ENCODE measurements at regions not wholly inside any gene's neighbourhood (a gene's known extent, or its start where the extent isn't known, plus 50 kb on each side); places are given as distances from the start of the nearest gene placed in this dataset.
"Not testable (repeated sequence)": the region's sequence is repeated elsewhere in the genome, so short reads cannot be mapped to it uniquely, and the experiment has no call there.

DNA sequence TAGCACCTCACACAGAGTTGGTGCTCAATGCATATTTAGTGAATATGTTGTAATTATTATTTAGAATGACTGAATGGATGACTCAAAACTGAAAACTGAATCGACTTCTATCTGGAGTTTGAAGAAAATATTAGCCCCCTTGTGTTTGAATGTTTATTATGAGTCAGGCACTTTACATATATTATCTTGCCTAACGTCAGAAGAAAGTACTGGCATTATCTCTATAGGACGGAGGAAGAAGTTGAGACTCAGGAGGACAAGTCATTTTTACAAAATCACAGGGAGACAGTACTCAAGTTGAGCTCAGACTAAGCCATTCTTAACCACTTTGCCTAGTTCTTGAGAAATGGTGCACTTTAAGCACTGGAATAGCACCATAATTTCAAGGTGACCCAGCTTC, 684.0 kb downstream of the UTRN start:
- Histone ChIP-seq H3K9ac (ENCODE audit: low read depth in 1 of 2, low read length in 2 of 2) (no peak overlapping the region), H3K27me3 (ENCODE audit: control insufficient read depth in 2 of 2, insufficient read depth in 2 of 2, low read length in 2 of 2) (no peaks in the 10 kb centered on the region), H3K4me1 (ENCODE audit: control insufficient read depth in 2 of 2, insufficient read depth in 2 of 2, low read length in 2 of 2) (no peaks in the 10 kb centered on the region), H3K36me3 (ENCODE audit: control insufficient read depth in 2 of 2, insufficient read depth in 2 of 2, low read length in 2 of 2) (no peaks in the 10 kb centered on the region), H3K4me3 (ENCODE audit: low read length in 2 of 2) (no peak overlapping the region), H3K9me3 (ENCODE audit: control insufficient read depth in 2 of 2, low read length in 2 of 2) (no peaks in the 10 kb centered on the region), H3K27ac (ENCODE audit: low read depth in 2 of 2, low read length in 2 of 2) (no peak overlapping the region)

DNA sequence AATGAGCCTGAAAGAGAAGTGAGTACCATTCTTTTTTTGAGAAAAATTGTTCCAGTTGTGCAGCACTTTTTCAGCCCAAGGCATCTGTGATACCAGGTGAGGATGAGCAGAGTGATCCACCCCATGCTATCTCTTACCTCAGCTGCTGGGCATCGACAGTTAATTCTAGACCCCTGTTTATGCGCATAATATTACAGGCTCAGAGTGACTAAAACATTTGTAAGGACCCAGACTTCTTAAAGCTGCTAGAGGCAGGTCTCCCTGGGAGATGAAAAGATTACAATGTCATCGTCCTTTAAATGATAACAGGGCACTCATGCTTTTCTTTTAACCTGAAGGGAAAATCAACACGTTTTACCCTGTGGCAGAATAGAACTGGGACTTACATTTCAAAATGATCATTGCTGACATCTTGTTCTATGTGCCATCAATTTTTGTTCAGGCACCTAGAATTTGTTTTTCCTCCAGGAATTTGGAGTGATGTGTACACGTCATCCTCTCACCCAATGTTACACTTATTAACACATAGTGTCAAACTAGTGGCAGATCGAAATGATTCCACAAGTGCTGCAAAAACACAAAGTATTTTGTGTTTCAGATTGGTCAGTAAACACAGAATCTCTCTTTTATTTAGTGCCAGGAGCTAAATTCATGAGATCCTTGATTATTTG, 684.6 kb downstream of the UTRN start:
- Histone ChIP-seq H3K9ac (ENCODE audit: low read depth in 1 of 2, low read length in 2 of 2) (no peak overlapping the region), H3K27me3 (ENCODE audit: control insufficient read depth in 2 of 2, insufficient read depth in 2 of 2, low read length in 2 of 2) (no peaks in the 10 kb centered on the region), H3K9me3 (ENCODE audit: control insufficient read depth in 2 of 2, low read length in 2 of 2) (no peaks in the 10 kb centered on the region), H3K4me1 (ENCODE audit: control insufficient read depth in 2 of 2, insufficient read depth in 2 of 2, low read length in 2 of 2) (no peaks in the 10 kb centered on the region), H3K4me3 (ENCODE audit: low read length in 2 of 2) (no peak overlapping the region), H3K36me3 (ENCODE audit: control insufficient read depth in 2 of 2, insufficient read depth in 2 of 2, low read length in 2 of 2) (no peaks in the 10 kb centered on the region), H3K27ac (ENCODE audit: low read depth in 2 of 2, low read length in 2 of 2) (no peak overlapping the region)

GRCh38 chr6:144977250-144977864, 692.2 kb downstream of the UTRN start:
- not testable (repeated sequence) for H3K27me3 ChIP-seq (ENCODE audit: control insufficient read depth in 2 of 2, insufficient read depth in 2 of 2, low read length in 2 of 2); H3K9ac ChIP-seq (ENCODE audit: low read depth in 1 of 2, low read length in 2 of 2); H3K4me1 ChIP-seq (ENCODE audit: control insufficient read depth in 2 of 2, insufficient read depth in 2 of 2, low read length in 2 of 2); H3K36me3 ChIP-seq (ENCODE audit: control insufficient read depth in 2 of 2, insufficient read depth in 2 of 2, low read length in 2 of 2); H3K9me3 ChIP-seq (ENCODE audit: control insufficient read depth in 2 of 2, low read length in 2 of 2)
- Histone ChIP-seq H3K27ac (ENCODE audit: low read depth in 2 of 2, low read length in 2 of 2) (peak overlapping the region; percentile 24 to 57), H3K4me3 (ENCODE audit: low read length in 2 of 2) (peak overlapping the region; percentile 43 to 55)

DNA sequence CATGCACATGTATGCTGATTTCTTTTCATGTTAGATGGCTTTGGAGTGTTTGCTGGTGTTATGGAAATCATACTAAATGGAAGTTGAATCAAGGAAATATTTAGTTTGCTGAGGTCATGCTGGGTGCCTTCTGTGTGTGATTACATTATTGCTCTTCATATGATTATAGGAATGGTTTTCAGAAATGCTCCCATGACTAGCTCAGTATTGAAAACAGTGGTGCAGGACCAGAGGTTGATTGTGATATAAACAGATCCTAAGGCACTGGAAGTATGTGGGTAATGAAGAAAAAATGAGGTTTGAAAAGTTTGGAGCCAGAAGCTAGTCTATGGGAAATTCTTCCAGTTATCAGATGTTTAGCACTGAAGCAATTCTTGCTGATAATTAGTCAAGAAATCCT, 693.1 kb downstream of the UTRN start:
- Histone ChIP-seq H3K9ac (ENCODE audit: low read depth in 1 of 2, low read length in 2 of 2) (no peak overlapping the region), H3K4me3 (ENCODE audit: low read length in 2 of 2) (no peak overlapping the region), H3K9me3 (ENCODE audit: control insufficient read depth in 2 of 2, low read length in 2 of 2) (no peaks in the 10 kb centered on the region), H3K27ac (ENCODE audit: low read depth in 2 of 2, low read length in 2 of 2) (no peak overlapping the region), H3K27me3 (ENCODE audit: control insufficient read depth in 2 of 2, insufficient read depth in 2 of 2, low read length in 2 of 2) (no peaks in the 10 kb centered on the region), H3K36me3 (ENCODE audit: control insufficient read depth in 2 of 2, insufficient read depth in 2 of 2, low read length in 2 of 2) (no peaks in the 10 kb centered on the region), H3K4me1 (ENCODE audit: control insufficient read depth in 2 of 2, insufficient read depth in 2 of 2, low read length in 2 of 2) (peaks cover 3% of the 10 kb centered on the region in 2 donors)

DNA sequence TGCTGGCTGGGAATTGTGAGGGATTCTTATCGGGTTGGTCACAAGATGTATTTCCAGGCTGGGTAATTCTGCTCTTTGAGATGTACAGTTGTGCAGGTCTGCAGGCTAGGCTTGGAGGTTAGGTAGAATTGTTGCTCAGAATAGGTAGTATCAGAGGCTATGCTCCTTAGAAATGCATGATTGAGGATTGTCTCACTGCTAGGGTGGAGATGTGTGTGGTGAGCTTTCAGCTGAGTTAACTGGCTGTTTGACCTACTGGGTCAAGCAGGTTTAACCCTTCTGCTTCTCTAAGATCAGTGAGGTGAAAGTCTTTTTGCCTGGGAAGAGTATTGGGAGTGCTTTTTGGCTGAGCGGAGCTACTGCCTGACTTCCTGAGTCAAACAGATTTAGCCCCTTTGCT, 701.1 kb downstream of the UTRN start:
- H3K27ac ChIP-seq (ENCODE audit: low read depth in 2 of 2, low read length in 2 of 2), result no peak overlapping the region

GRCh38 chr6:144989319-144990107, 704.4 kb downstream of the UTRN start:
- Histone ChIP-seq H3K4me1 (ENCODE audit: control insufficient read depth in 2 of 2, insufficient read depth in 2 of 2, low read length in 2 of 2) (peaks cover 0 to 4% of the 10 kb centered on the region in 2 donors), H3K27me3 (ENCODE audit: control insufficient read depth in 2 of 2, insufficient read depth in 2 of 2, low read length in 2 of 2) (no peaks in the 10 kb centered on the region), H3K27ac (ENCODE audit: low read depth in 2 of 2, low read length in 2 of 2) (no peak overlapping the region), H3K9ac (ENCODE audit: low read depth in 1 of 2, low read length in 2 of 2) (no peak overlapping the region), H3K9me3 (ENCODE audit: control insufficient read depth in 2 of 2, low read length in 2 of 2) (no peaks in the 10 kb centered on the region), H3K4me3 (ENCODE audit: low read length in 2 of 2) (no peak overlapping the region), H3K36me3 (ENCODE audit: control insufficient read depth in 2 of 2, insufficient read depth in 2 of 2, low read length in 2 of 2) (no peaks in the 10 kb centered on the region)

More for the DNA sequence above, 701.1 kb downstream of the UTRN start:
- H3K36me3 ChIP-seq (ENCODE audit: control insufficient read depth in 2 of 2, insufficient read depth in 2 of 2, low read length in 2 of 2), result no peaks in the 10 kb centered on the region
- no peak overlapping the region for H3K9ac ChIP-seq (ENCODE audit: low read depth in 1 of 2, low read length in 2 of 2)
- H3K4me1 ChIP-seq (ENCODE audit: control insufficient read depth in 2 of 2, insufficient read depth in 2 of 2, low read length in 2 of 2), result peaks cover 0 to 4% of the 10 kb centered on the region in 2 donors
- H3K4me3 ChIP-seq (ENCODE audit: low read length in 2 of 2), result no peak overlapping the region
- no peaks in the 10 kb centered on the region for H3K27me3 ChIP-seq (ENCODE audit: control insufficient read depth in 2 of 2, insufficient read depth in 2 of 2, low read length in 2 of 2)
- no peaks in the 10 kb centered on the region for H3K9me3 ChIP-seq (ENCODE audit: control insufficient read depth in 2 of 2, low read length in 2 of 2)

DNA sequence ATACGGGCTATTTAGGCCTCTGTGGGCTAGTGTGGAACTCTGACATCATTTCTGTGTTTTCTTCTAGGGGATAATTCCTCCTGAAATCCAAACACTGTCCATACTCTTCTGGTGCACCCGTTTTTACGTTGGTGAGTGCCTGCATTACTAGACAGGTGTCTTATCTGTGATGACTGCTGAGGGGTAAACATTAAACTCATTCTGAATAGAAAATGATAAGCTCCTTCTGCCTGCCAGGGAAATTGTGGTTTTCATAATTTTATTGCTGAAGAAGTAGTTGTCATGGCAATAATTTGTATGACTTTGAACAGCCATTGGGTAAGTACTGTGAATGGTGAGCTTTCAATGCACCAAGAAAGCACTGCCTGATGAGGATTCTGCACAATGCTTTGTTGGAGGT, 705.6 kb downstream of the UTRN start:
- H3K9ac ChIP-seq (ENCODE audit: low read depth in 1 of 2, low read length in 2 of 2), result no peak overlapping the region
- peaks cover 0 to 4% of the 10 kb centered on the region in 2 donors for H3K4me1 ChIP-seq (ENCODE audit: control insufficient read depth in 2 of 2, insufficient read depth in 2 of 2, low read length in 2 of 2)
- no peaks in the 10 kb centered on the region for H3K27me3 ChIP-seq (ENCODE audit: control insufficient read depth in 2 of 2, insufficient read depth in 2 of 2, low read length in 2 of 2)
- H3K9me3 ChIP-seq (ENCODE audit: control insufficient read depth in 2 of 2, low read length in 2 of 2), result no peaks in the 10 kb centered on the region
- H3K4me3 ChIP-seq (ENCODE audit: low read length in 2 of 2), result no peak overlapping the region
- no peak overlapping the region for H3K27ac ChIP-seq (ENCODE audit: low read depth in 2 of 2, low read length in 2 of 2)
- no peaks in the 10 kb centered on the region for H3K36me3 ChIP-seq (ENCODE audit: control insufficient read depth in 2 of 2, insufficient read depth in 2 of 2, low read length in 2 of 2)

GRCh38 chr6:144993870-144994269, 708.7 kb downstream of the UTRN start:
- Histone ChIP-seq H3K4me3 (ENCODE audit: low read length in 2 of 2) (no peak overlapping the region), H3K27me3 (ENCODE audit: control insufficient read depth in 2 of 2, insufficient read depth in 2 of 2, low read length in 2 of 2) (no peaks in the 10 kb centered on the region), H3K27ac (ENCODE audit: low read depth in 2 of 2, low read length in 2 of 2) (no peak overlapping the region), H3K9ac (ENCODE audit: low read depth in 1 of 2, low read length in 2 of 2) (no peak overlapping the region), H3K4me1 (ENCODE audit: control insufficient read depth in 2 of 2, insufficient read depth in 2 of 2, low read length in 2 of 2) (peaks cover 0 to 4% of the 10 kb centered on the region in 2 donors), H3K36me3 (ENCODE audit: control insufficient read depth in 2 of 2, insufficient read depth in 2 of 2, low read length in 2 of 2) (no peaks in the 10 kb centered on the region), H3K9me3 (ENCODE audit: control insufficient read depth in 2 of 2, low read length in 2 of 2) (no peaks in the 10 kb centered on the region)

- Histone ChIP-seq H3K36me3 (ENCODE audit: control insufficient read depth in 2 of 2, insufficient read depth in 2 of 2, low read length in 2 of 2) (no peaks in the 10 kb centered on the region), H3K4me1 (ENCODE audit: control insufficient read depth in 2 of 2, insufficient read depth in 2 of 2, low read length in 2 of 2) (no peaks in the 10 kb centered on the region), H3K27me3 (ENCODE audit: control insufficient read depth in 2 of 2, insufficient read depth in 2 of 2, low read length in 2 of 2) (no peaks in the 10 kb centered on the region), H3K9me3 (ENCODE audit: control insufficient read depth in 2 of 2, low read length in 2 of 2) (no peaks in the 10 kb centered on the region), H3K27ac (ENCODE audit: low read depth in 2 of 2, low read length in 2 of 2) (no peak overlapping the region), H3K4me3 (ENCODE audit: low read length in 2 of 2) (no peak overlapping the region), H3K9ac (ENCODE audit: low read depth in 1 of 2, low read length in 2 of 2) (no peak overlapping the region)
These were observed 712.9 kb downstream of the UTRN start for GRCh38 chr6:144997996-144998395.

DNA sequence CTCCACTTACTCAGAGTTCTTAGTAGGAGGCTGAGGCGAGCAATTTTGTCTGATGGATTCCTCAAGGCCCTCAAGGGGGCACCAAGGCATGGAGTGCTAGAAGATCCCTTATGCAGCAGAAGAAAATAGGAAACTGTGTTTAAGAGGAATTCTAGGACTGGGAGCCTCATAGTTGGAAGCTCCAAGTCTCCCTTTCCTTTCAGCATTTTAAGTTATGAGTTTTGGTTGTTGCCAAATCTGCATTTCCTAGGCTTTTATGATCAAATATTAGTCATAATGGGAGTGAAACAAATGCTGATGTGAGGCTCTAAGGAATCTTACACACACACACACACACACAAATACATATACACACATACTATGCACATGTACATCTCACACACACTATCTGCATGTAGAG, 714.0 kb downstream of the UTRN start:
- H3K4me3 ChIP-seq (ENCODE audit: low read length in 2 of 2), result no peak overlapping the region
- no peaks in the 10 kb centered on the region for H3K9me3 ChIP-seq (ENCODE audit: control insufficient read depth in 2 of 2, low read length in 2 of 2)
- H3K27me3 ChIP-seq (ENCODE audit: control insufficient read depth in 2 of 2, insufficient read depth in 2 of 2, low read length in 2 of 2), result no peaks in the 10 kb centered on the region
- H3K36me3 ChIP-seq (ENCODE audit: control insufficient read depth in 2 of 2, insufficient read depth in 2 of 2, low read length in 2 of 2), result no peaks in the 10 kb centered on the region
- H3K4me1 ChIP-seq (ENCODE audit: control insufficient read depth in 2 of 2, insufficient read depth in 2 of 2, low read length in 2 of 2), result no peaks in the 10 kb centered on the region
- H3K9ac ChIP-seq (ENCODE audit: low read depth in 1 of 2, low read length in 2 of 2), result no peak overlapping the region
- no peak overlapping the region for H3K27ac ChIP-seq (ENCODE audit: low read depth in 2 of 2, low read length in 2 of 2)

Data from mucosa of rectum (tissue), 2 donors.